T-helper 2 cell treated with Interferon-gamma antibody and Interleukin-4, amounts not matched to agents 100 ng/mL and 5 ng/mL, for 36 hours (primary cell): ENCODE measurements at regions not wholly inside any gene's neighbourhood (a gene's known extent, or its start where the extent isn't known, plus 50 kb on each side); places are given as distances from the start of the nearest gene placed in this dataset.
"Not testable (repeated sequence)": the region's sequence is repeated elsewhere in the genome, so short reads cannot be mapped to it uniquely, and the experiment has no call there.

Source experiments
- intact Hi-C: fragments of 100-400 bp; cut with micrococcal nuclease; formaldehyde crosslinking; loops from one replicate; pipeline ENCODE4 v1.15.1; 2023

- intact Hi-C loops: no loop called here
Observed at GRCh38 chr1:60678391-60678790, 404.0 kb upstream of the NFIA start.

DNA sequence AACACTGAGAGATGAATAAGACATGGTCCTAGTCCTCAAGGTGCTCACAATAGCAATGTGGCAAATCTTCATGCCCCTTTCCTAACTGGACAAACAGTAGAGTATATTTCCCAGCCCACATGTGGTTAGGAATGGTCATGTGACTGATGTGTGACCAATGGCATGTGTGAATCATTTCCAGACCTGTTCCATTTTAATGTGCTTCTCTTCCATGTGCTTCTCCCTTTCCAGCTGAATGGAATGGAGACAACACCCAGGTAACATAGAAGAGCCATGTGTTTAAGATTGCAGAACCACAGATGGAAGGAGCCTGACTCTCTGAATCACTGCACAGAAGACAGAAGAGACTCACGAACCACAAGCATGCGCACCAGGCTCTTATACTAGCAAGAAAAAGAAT is 409.9 kb upstream of the NFIA start:
- intact Hi-C loops: no loop called here

DNA sequence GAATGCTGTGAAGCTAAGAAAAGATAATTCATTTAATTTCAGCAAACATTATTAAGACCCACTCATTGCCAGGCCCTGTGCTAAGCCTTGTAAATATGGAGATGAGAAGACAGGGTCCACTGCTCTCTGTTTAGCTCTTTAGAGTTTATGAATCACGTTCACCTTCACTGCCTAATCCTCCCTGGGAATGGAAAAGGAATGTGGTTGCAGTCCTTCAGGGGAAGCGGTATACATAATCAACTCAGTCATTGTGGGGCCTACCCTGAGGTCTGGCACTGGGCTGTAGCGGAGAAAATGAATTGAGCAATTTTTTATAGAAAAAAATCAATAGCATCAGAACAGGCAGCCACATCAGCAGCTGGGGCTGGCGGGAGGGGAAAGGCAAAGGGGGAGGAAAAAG is 412.1 kb upstream of the NFIA start:
- intact Hi-C loops: no loop called here

GRCh38 chr1:60668585-60668984 is 413.8 kb upstream of the NFIA start:
- intact Hi-C loops: no loop called here

GRCh38 chr1:60665311-60665710 is 417.1 kb upstream of the NFIA start:
- intact Hi-C loops: no loop called here

- intact Hi-C loops: no loop called here
Observed at GRCh38 chr1:60664086-60664625, 418.2 kb upstream of the NFIA start.

- intact Hi-C loops: no loop called here
Observed at GRCh38 chr1:60662486-60663044, 419.8 kb upstream of the NFIA start.

- intact Hi-C loops: no loop called here
Observed at GRCh38 chr1:60657926-60658325, 424.4 kb upstream of the NFIA start.

GRCh38 chr1:60655679-60656355 is 426.5 kb upstream of the NFIA start:
- intact Hi-C loops: no loop called here

DNA sequence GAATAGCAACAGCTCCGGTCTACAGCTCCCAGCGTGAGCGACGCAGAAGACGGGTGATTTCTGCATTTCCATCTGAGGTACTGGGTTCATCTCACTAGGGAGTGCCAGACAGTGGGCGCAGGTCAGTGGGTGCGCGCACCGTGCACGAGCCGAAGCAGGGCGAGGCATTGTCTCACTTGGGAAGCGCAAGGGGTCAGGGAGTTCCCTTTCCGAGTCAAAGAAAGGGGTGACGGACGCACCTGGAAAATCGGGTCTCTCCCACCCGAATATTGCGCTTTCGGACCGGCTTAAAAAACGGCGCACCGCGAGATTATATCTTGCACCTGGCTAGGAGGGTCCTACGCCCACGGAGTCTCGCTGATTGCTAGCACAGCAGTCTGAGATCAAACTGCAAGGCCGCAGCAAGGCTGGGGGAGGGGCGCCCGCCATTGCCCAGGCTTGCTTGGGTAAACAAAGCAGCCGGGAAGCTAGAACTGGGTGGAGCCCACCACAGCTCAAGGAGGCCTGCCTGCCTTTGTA is 442.3 kb upstream of the NFIA start:
- intact Hi-C loops: not testable (repeated sequence)

GRCh38 chr1:60639287-60639686 is 443.1 kb upstream of the NFIA start:
- intact Hi-C loops: no loop called here

DNA sequence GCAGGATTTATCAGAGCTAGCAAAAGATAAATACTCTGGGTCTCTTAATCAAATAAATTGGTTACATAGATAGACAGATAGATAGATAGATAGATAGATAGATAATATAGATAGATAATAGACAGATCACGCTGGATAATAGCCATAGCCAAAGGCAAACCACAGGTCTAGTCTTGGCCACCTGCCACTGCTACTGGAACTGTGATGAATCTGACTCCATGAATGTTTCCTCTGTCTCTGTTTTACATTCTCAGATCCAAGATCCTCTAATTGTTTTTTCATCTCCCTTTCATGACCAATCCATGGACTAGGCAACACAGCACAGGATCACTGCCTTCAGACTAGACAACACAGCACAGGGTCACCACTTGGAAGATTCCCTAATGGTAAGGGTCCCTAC is 444.7 kb upstream of the NFIA start:
- intact Hi-C loops: no loop called here

DNA sequence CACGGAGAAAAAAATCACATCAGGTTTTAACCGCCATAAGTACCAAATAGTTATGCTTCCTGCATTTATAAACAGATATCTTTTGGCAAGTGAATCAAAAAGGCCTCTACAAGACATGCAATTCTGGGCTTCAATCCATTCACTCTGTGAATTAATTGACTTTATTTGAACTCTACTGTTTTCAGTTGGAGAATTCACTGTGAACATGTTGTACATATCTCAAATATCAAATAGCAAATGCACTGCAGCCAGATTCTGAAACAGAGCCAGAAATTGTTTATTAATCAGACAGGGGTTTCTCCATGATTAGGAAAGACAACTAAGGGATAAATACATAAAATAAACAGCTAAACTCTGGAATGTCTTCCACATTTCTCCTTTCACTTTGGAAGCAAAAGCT is 445.4 kb upstream of the NFIA start:
- intact Hi-C loops: no loop called here

DNA sequence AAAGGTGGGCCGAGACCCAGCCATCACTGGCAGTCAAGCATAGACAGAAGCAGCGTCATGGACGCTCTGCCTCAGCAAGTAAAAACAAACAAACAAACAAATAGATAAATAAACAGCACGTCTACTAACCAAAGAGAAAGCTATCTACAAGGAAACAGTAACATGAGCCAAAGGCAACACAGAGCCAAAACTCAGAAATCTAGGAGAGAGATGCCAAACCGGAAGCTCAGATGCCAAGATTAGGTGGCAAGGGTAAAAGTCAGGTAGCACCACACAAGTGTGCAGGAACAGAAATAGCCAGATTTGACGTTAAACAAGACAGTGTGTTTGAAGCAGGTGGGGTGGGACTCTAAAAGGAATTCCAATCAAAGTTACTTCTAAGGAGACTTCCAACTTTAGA is 448.3 kb upstream of the NFIA start:
- intact Hi-C loops: no loop called here

DNA sequence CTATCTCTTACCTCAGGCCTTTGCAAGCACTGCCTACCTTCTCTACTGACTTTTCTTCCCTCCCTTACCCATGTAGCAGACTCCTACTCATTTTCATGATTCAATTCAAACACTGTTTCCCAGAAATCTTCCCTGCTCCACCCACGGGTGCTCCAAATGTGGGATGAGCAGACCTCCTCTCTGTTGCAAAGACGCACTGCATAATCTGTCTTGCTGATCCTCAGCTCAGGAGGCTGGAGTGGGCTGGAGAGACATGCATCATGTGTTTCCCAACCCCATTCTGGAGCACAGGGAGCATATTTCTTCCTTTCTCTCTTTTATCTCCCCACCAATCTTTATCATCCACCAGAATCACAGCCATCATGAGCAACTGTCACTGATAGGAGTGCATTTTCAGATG is 459.9 kb upstream of the NFIA start:
- intact Hi-C loops: no loop called here

DNA sequence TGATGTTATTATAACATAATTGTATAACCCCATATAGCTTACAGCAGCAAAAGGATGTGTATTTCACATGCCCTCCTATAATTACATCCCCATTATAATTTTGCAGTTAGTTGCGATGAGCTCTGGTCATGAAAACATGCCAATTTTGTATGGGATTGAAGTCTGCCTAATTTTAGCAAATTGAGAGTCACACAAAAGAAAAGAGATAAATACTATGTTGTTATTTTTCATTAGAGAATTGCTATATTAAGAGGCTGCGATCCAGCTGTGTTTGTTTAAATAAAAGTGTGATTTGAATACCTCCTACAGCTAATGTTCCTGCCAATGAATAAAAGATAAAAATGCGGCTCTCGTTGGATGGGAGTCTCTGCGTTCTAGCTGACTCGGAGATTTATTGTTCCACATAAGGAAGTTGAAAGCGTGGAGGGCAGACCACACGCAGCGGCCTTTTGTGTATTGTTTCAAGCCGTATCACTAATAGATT is 461.0 kb upstream of the NFIA start:
- intact Hi-C loops: no loop called here

GRCh38 chr1:60620087-60620486 is 462.3 kb upstream of the NFIA start:
- intact Hi-C loops: no loop called here

DNA sequence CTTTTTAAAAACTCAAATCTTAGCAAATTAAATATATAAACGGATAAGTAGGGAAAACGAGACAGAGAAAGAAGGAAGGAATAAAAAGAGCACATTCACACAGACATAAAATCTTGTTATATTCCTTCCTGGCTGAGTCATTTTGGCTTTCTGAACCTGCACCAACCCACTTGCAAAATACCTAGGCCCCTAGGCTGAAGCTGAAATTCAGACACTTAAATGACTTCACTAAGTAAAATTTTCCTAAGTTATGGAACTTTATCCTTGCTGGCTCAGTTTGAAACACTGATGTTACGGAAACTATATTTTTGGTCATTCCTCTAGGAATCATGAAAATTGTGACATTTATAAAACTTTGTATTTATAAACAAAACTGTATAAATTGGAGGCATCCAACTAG is 462.8 kb upstream of the NFIA start:
- intact Hi-C loops: no loop called here

DNA sequence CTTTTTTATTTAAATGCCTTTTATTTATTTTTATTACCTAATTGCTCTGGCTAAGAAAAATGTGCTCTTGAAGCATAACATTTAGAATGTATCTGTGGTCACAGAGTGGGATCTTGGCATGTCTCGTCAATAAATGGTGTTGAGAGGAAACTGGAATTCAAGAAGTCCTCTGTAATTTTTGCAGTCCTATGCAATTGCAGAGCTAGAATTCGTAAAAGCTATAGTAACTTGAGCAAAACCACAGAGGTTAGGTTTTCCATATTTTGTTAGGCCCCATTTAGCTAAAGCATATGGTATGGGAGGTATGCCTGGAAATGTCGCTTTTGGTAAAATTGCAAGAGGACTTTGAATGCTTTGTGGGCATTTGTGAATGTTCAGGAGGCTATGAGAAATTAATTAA is 466.7 kb upstream of the NFIA start:
- intact Hi-C loops: no loop called here

GRCh38 chr1:60612790-60613189 is 469.6 kb upstream of the NFIA start:
- intact Hi-C loops: no loop called here

DNA sequence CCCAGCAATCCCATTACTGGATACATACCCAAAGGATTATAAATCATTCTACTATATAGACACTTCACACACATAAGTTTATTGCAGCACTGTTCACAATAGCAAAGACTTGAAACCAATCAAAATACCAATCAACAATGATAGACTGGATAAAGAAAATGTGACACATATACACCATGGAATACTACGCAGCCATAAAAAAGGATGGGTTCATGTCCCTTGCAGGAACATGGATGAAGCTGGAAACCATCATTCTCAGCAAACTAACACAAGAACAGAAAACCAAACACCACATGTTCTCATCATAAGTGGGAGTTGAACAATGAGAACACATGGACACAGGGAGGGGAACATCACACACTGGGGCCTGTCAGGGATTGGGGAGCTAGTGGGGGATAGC is 475.4 kb upstream of the NFIA start:
- intact Hi-C loops: not testable (repeated sequence)

GRCh38 chr1:60600532-60600931 is 481.8 kb upstream of the NFIA start:
- intact Hi-C loops: no loop called here

DNA sequence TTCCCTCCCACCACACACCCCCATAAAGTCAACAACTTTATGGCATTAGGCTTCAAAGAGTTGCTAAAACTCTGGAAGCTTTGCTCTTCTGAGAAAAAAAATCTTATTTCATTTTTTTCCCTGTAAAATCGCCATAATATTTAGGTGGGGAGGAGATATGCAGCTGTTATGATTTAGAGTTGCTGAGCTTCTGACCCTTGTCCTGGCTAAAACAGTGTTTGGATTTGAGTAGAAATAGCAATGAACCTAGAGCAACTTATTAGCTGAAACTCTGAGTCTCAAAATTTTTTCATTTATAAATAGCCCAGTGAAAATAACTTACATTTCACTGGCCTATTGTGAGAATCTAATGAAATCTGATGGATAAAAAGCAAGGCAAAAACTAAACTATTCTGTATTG is 482.8 kb upstream of the NFIA start:
- intact Hi-C loops: no loop called here
